Trophoblast cell (in vitro differentiated cells and primary cell): ENCODE measurements at regions not wholly inside any gene's neighbourhood (a gene's known extent, or its start where the extent isn't known, plus 50 kb on each side); places are given as distances from the start of the nearest gene placed in this dataset.

Experiments
- DNase-seq, 2 donors: peaks; one replicate each; pipeline ENCODE4 v3.0.0-alpha.2; 2016
- H2AFZ ChIP-seq: 2 replicates; pipeline ENCODE4 v1.6.1; 2013; ENCODE audit warnings: low read length, moderate library complexity, mild to moderate bottlenecking; ENCODE audit not compliant: insufficient read depth, poor library complexity
- H2AK5ac ChIP-seq: 2 replicates; pipeline ENCODE4 v1.6.1; 2013; ENCODE audit warnings: mild to moderate bottlenecking, low read length
- H2BK120ac ChIP-seq: 2 replicates; pipeline ENCODE4 v1.6.1; 2013; ENCODE audit warnings: low read length, mild to moderate bottlenecking, moderate library complexity; ENCODE audit not compliant: insufficient read depth, poor library complexity
- H2BK12ac ChIP-seq: 2 replicates; pipeline ENCODE4 v1.6.1; 2013; ENCODE audit warnings: mild to moderate bottlenecking, low read length, moderate library complexity
- H2BK5ac ChIP-seq: 2 replicates; pipeline ENCODE4 v1.6.1; 2013; ENCODE audit warnings: low read length, low read depth, moderate library complexity, mild to moderate bottlenecking; ENCODE audit not compliant: poor library complexity
- H3K14ac ChIP-seq: 2 replicates; pipeline ENCODE4 v1.6.1; 2013; ENCODE audit warnings: mild to moderate bottlenecking, low read length
- H3K18ac ChIP-seq: 2 replicates; pipeline ENCODE4 v1.6.1; 2013; ENCODE audit warnings: mild to moderate bottlenecking, low read length
- H3K23ac ChIP-seq: 2 replicates; pipeline ENCODE4 v1.6.1; 2013; ENCODE audit warnings: low read length
- H3K27ac ChIP-seq: 2 replicates; pipeline ENCODE4 v1.5.1; 2013; ENCODE audit warnings: low read depth, mild to moderate bottlenecking, inconsistent platforms, low read length, moderate library complexity
- H3K27me3 ChIP-seq: 2 replicates; pipeline ENCODE4 v1.6.1; 2013; ENCODE audit warnings: inconsistent platforms, mild to moderate bottlenecking, low read length, moderate library complexity; ENCODE audit not compliant: insufficient read depth
- H3K36me3 ChIP-seq, 2 experiments: 1 replicate in 1 of 2; 2 replicates in 1 of 2; pipeline ENCODE4 v1.6.1; 2013; ENCODE audit warnings: low read length in 2 of 2, mild to moderate bottlenecking in 2 of 2, moderate library complexity in 1 of 2; ENCODE audit not compliant: insufficient read depth in 2 of 2, control insufficient read depth in 1 of 2
- H3K4ac ChIP-seq: 2 replicates; pipeline ENCODE4 v1.6.1; 2013; ENCODE audit warnings: low read depth, mild to moderate bottlenecking, low read length, moderate library complexity
- H3K4me1 ChIP-seq, 2 experiments: 1 replicate in 1 of 2; 2 replicates in 1 of 2; pipeline ENCODE4 v1.6.1; 2013; ENCODE audit warnings: low read length in 2 of 2, mild to moderate bottlenecking in 2 of 2, moderate library complexity in 1 of 2; ENCODE audit not compliant: insufficient read depth in 2 of 2, control insufficient read depth in 1 of 2
- H3K4me2 ChIP-seq: 2 replicates; pipeline ENCODE4 v1.6.1; 2013; ENCODE audit warnings: inconsistent platforms, mild to moderate bottlenecking, low read length, moderate library complexity
- H3K4me3 ChIP-seq: 2 replicates; pipeline ENCODE4 v1.5.1; 2013; ENCODE audit warnings: mild to moderate bottlenecking, low read depth, low read length, inconsistent platforms
- H3K79me1 ChIP-seq: one replicate; pipeline ENCODE4 v1.6.1; 2013; ENCODE audit warnings: low read length
- H3K79me2 ChIP-seq: 2 replicates; pipeline ENCODE4 v1.6.1; 2013; ENCODE audit warnings: low read length, mild to moderate bottlenecking; ENCODE audit not compliant: control insufficient read depth, insufficient read depth, poor library complexity
- H3K9ac ChIP-seq: 2 replicates; pipeline ENCODE4 v1.6.1; 2013; ENCODE audit warnings: mild to moderate bottlenecking, low read length
- H3K9me3 ChIP-seq: 2 replicates; pipeline ENCODE4 v1.6.1; 2013; ENCODE audit warnings: low read depth, mild to moderate bottlenecking, control low read depth, inconsistent platforms, low read length; ENCODE audit not compliant: insufficient read depth
- H4K12ac ChIP-seq: 2 replicates; pipeline ENCODE4 v1.6.1; 2013; ENCODE audit warnings: low read depth, mild to moderate bottlenecking, low read length, moderate library complexity
- H4K8ac ChIP-seq: 2 replicates; pipeline ENCODE4 v1.6.1; 2013; ENCODE audit warnings: low read depth, mild to moderate bottlenecking, low read length, moderate library complexity
- H4K91ac ChIP-seq: one replicate; pipeline ENCODE4 v1.6.1; 2013; ENCODE audit warnings: low read depth, mild to moderate bottlenecking, low read length, moderate library complexity
- WGBS: extraction: QIAGEN DNeasy Blood & Tissue Kit; methylation state at CpG from one replicate; pipeline ENCODE4 v1.1.7; 2013; ENCODE audit warnings: missing lambda C conversion rate; ENCODE audit not compliant: insufficient read length, insufficient coverage; ENCODE audit errors: extremely low coverage; 5-methylcytosine and 5-hydroxymethylcytosine counted together

DNA sequence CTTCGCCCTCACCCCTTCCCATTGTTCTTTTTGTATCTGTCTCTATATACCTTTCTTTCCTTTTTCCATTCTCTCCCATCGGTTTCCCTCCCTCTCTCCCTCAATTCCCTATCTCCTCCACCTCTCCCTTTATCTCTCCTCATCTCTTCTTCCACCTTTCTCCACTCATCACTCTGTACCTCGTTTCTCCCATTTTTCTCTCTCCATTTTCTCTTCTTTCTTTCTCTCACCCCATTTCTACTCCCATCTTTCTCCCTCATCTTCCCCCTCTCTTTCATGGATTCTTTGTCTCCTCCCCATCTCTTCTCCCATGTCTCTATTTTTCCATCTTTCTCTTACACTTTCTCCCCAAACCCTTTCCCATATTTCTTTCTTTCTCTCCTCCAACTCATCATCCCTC is 385.9 kb upstream of the CLINT1 start:
- Histone ChIP-seq H3K14ac (no peak overlapping the region), H3K27ac (no peak overlapping the region), H2BK5ac (no peak overlapping the region), H3K9me3 (peaks cover 2% of the 10 kb centered on the region), H3K18ac (no peak overlapping the region), H3K79me1 (no peaks in the 10 kb centered on the region), H3K4me2 (no peak overlapping the region), H4K91ac (no peak overlapping the region), H2AK5ac (no peak overlapping the region), H3K4me1 (no peaks in the 10 kb centered on the region), H3K9ac (no peak overlapping the region), H3K27me3 (no peaks in the 10 kb centered on the region), H3K4ac (no peak overlapping the region), H3K23ac (no peak overlapping the region), H3K79me2 (no peaks in the 10 kb centered on the region), H2AFZ (no peak overlapping the region), H2BK12ac (no peak overlapping the region), H4K8ac (no peak overlapping the region), H2BK120ac (no peak overlapping the region), H3K4me3 (no peak overlapping the region), H4K12ac (no peak overlapping the region), H3K36me3 (no peaks in the 10 kb centered on the region)
- DNase-seq = no peak
- 100% methylated on average over 3 of the region's 3 CpGs for WGBS

DNA sequence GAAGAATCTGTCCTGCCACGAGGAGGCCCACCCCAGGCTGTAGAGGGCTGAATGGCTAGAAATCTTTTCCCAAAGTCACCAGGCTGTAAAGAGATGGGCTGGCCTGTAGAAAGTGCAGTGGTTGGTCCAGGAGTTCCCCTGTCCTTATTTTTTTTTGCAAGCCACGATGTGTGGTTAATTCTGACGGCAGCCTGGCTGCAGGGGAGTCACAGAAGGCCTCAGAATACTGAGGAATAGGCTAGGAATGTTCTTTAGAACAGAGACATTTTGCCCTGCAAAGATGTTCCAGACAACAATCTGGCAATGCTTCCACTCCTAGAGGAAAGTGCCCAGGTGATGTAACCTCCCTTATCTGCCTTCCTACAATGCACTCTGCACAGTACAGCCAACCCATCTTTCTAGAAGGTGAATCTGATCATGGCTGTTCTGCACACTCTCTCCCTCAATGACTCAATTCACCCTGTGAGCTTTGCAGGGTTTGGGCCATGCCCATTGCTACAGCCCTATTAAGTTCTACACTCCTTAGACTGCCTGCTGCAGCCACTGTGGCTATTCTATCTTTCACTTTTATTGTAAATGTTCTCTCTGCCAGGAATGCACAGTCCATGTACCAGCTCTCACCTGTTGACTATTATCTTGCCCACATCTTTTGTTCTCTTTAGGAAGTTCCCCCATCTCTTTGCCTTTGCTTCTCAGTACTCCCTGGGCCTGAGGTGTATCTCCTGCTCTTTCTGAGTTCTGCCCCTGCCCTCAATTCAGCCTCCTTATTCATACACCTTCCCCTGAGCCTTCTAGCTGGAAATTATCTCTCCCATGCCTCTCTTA is 377.8 kb upstream of the CLINT1 start:
- no peak overlapping the region for H2BK12ac ChIP-seq
- H3K79me2 ChIP-seq = no peaks in the 10 kb centered on the region
- H3K27me3 ChIP-seq = no peaks in the 10 kb centered on the region
- no peak overlapping the region for H3K14ac ChIP-seq
- H3K18ac ChIP-seq = no peak overlapping the region
- H2BK5ac ChIP-seq = no peak overlapping the region
- H2BK120ac ChIP-seq = no peak overlapping the region
- no peak overlapping the region for H3K27ac ChIP-seq
- H3K4me3 ChIP-seq = no peak overlapping the region
- no peaks in the 10 kb centered on the region for H3K79me1 ChIP-seq
- no peak overlapping the region for H3K9ac ChIP-seq
- no peaks in the 10 kb centered on the region for H3K9me3 ChIP-seq
- H3K23ac ChIP-seq = no peak overlapping the region
- H4K12ac ChIP-seq = no peak overlapping the region
- no peaks in the 10 kb centered on the region for H3K36me3 ChIP-seq
- no peak overlapping the region for H3K4me2 ChIP-seq
- DNase-seq = no peak
- no CpG with 5 or more reads among the region's 3 CpGs for WGBS
- no peak overlapping the region for H4K8ac ChIP-seq
- H3K4ac ChIP-seq = no peak overlapping the region
- no peaks in the 10 kb centered on the region for H3K4me1 ChIP-seq
- no peak overlapping the region for H4K91ac ChIP-seq
- H2AFZ ChIP-seq = no peak overlapping the region
- no peak overlapping the region for H2AK5ac ChIP-seq

DNA sequence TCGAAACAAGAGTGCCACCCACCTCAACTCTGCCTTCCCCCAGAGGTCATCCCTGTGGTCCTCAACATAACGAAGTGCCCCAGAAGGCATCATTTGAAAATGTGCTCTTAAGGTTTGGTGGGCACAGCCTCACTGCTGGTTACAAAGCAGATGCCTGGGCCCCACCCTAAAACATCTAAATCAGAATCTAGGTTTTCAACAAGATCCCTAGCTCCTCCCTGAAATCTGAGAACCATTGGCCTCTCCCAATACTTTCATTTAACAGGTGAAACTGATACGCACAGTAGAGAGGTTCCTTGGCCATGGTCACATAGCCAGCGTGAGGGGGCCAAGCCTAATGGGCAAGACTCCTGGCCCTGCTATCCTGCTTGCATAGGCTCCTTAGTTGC is 376.2 kb upstream of the CLINT1 start:
- H2BK120ac ChIP-seq = no peak overlapping the region
- H3K18ac ChIP-seq = no peak overlapping the region
- DNase-seq = no peak
- H3K36me3 ChIP-seq = no peaks in the 10 kb centered on the region
- H3K27ac ChIP-seq = no peak overlapping the region
- H3K4me2 ChIP-seq = no peak overlapping the region
- no peak overlapping the region for H3K4me3 ChIP-seq
- H3K79me2 ChIP-seq = no peaks in the 10 kb centered on the region
- H3K9me3 ChIP-seq = no peaks in the 10 kb centered on the region
- no peak overlapping the region for H3K14ac ChIP-seq
- H3K4ac ChIP-seq = no peak overlapping the region
- no peak overlapping the region for H3K23ac ChIP-seq
- no peak overlapping the region for H2BK12ac ChIP-seq
- WGBS = no CpG with 5 or more reads among the region's 4 CpGs
- no peak overlapping the region for H4K91ac ChIP-seq
- no peak overlapping the region for H3K9ac ChIP-seq
- no peak overlapping the region for H2BK5ac ChIP-seq
- no peak overlapping the region for H2AFZ ChIP-seq
- no peak overlapping the region for H4K8ac ChIP-seq
- no peaks in the 10 kb centered on the region for H3K27me3 ChIP-seq
- no peaks in the 10 kb centered on the region for H3K4me1 ChIP-seq
- H2AK5ac ChIP-seq = no peak overlapping the region
- H3K79me1 ChIP-seq = no peaks in the 10 kb centered on the region
- H4K12ac ChIP-seq = no peak overlapping the region

DNA sequence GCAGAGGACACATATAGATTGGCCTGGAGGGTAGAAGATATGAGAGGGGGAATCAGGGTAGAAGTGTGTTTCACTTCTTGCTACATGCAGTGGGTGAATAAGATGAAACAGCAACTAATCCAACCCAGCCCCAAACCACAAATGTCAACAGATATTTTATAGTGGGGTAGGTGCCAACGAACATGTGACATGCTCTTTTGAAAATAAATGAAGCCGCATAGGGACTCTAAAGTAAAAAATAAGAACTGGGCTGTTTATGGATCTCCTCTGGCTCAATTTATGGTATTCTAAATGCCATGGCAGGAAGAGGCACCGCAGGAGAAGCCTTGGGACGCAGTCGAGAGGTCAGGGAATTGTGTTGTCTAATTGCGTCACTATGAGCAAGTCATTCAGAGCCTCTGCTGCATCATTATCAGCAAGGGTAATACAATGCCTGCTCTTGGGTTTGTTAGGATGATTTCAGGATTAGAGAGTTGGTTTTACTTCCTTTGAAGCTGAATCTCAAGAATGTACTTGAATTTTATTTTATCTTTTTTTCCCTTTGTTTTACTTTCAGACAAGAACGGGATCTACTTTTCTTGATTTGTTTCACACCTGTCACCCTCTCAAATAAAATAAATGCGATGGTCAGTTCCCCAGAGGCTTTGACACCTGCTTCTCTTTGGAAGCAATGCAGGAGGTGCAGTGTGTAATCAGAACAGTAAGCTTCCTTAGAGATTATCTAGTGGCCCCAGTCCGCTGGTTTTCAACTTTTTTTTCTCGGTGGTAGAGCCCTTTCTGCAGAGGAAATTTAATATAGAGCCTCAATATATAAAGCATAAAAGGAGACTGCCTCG is 375.6 kb upstream of the CLINT1 start:
- Histone ChIP-seq H2AK5ac (no peak overlapping the region), H3K79me1 (no peaks in the 10 kb centered on the region), H3K14ac (no peak overlapping the region), H3K4ac (no peak overlapping the region), H2BK5ac (no peak overlapping the region), H3K27me3 (no peaks in the 10 kb centered on the region), H3K18ac (no peak overlapping the region), H2BK120ac (no peak overlapping the region), H3K23ac (no peak overlapping the region), H3K27ac (no peak overlapping the region), H2BK12ac (no peak overlapping the region), H4K8ac (no peak overlapping the region), H4K12ac (no peak overlapping the region), H3K9ac (no peak overlapping the region), H3K4me1 (no peaks in the 10 kb centered on the region), H3K4me2 (no peak overlapping the region), H4K91ac (no peak overlapping the region), H3K4me3 (no peak overlapping the region), H3K79me2 (no peaks in the 10 kb centered on the region), H3K9me3 (no peaks in the 10 kb centered on the region), H2AFZ (no peak overlapping the region), H3K36me3 (no peaks in the 10 kb centered on the region)
- no peak for DNase-seq
- no CpG with 5 or more reads among the region's 11 CpGs for WGBS
